HTR-8/SVneo (cell line): ENCODE measurements at regions not wholly inside any gene's neighbourhood (a gene's known extent, or its start where the extent isn't known, plus 50 kb on each side); places are given as distances from the start of the nearest gene placed in this dataset.
"Not testable (repeated sequence)": the region's sequence is repeated elsewhere in the genome, so short reads cannot be mapped to it uniquely, and the experiment has no call there.

Source experiments
- DNase-seq: peaks from one replicate; pipeline ENCODE4 v3.0.0; 2011; ENCODE audit warnings: low spot score, mixed read lengths; ENCODE audit not compliant: insufficient read length
- FAIRE-seq: peaks from 2 replicates; lab custom pipeline; 2011; peaks lifted over from hg19 to GRCh38; lab: Jason Lieb, UNC

DNA sequence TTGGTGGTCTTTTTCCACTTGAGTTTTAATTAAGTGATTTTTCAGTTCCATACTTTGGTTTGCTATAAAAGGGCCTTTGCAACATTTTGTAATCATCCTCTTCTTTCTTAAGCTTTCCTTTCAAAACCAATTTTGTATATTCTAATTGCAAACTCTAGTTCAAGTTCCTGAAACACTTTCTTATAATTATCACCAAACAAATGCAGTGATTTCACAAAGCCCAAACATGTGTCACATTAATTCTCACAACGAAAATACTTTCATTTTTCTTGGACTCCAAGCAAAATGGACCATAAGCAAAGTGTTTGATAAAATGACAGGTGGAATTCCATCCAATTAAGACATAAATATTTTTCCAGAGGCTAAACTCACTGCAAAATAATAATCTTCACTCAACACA is 188.2 kb upstream of the IRX5 start:
- DNase-seq (no peak), FAIRE-seq (no peak)

DNA sequence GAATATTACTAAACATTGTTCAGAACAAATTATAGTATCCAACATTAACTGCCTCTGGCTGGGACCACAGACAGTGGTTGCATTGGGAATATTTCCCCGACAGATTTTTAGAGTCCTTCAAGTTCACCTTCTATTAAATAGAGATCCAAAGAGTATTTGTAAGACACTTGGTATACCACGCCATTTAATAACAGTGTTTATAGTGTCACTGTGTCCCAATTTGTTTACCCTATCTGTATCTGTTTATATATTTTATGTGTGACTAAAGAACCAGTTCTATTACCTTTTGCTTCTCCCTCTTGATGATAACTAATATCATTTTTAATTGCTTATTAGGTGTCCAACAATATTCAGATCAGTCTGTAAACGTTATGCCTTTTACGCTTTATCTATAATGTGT is 191.3 kb upstream of the IRX5 start:
- FAIRE-seq (no peak), DNase-seq (no peak)

DNA sequence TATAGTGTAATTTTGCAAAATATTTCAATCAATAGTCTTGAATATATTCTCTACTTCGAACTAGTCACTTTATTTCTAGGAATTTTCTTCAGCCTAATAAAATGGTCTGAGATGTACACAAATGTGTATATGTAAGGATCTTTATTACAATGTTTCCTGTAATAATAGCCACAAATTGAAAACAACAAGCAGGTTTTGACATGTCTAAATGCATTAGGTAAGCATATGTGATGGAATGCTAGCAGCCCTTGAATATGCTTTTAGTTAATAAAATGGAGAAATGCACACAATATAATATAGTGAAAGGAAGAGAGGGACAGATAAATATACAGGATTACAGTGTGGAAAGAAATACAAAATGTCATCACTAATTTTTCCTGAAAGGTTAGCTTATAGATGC is 196.5 kb upstream of the IRX5 start:
- FAIRE-seq (no peak), DNase-seq (no peak)

DNA sequence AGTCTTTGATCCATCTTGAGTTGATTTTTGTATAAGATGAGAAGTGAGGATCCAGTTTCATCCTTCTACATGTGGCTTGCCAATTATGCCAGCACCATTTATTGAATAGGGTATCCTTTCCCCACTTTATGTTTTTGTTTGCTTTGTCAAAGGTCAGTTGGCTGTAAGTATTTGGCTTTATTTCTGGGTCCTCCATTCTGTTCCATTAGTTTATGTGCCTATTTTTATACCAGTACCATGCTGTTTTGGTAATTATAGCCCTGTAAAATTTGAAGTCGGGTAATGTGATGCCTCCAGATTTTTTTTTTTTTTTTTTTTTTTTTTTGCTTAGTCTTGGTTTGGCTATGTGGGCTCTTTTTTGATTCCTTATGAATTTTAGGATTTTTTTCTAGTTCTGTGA is 203.0 kb upstream of the IRX5 start:
- not testable (repeated sequence) for DNase-seq, FAIRE-seq

DNA sequence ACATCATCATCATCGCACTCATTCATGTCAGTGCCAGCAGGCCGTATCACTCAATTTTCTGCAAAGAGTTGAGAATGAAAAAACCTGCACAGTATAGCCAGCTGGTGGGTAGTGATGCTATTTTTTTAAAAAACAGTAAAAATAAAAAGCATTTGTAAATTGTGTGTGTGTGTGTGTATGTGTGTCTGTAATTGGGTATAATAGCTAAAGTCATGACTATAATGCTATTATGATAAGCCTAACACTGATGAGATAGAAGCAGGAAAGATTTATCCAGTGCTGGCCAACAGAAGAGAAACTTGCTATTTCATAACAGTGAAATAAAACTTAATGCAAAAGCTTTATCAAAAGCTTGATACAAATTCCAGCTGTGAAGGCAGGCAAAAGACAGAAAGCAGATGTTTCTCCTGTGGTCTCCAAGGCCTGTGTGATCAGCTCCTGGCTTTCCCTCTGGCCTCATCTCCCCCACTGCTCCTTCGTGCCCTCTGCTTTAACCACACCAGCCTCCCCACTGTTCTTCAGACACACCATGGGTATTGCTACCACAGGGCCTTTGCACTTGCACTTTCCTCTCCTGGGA is 206.2 kb upstream of the IRX5 start:
- FAIRE-seq (no peak), DNase-seq (no peak)

DNA sequence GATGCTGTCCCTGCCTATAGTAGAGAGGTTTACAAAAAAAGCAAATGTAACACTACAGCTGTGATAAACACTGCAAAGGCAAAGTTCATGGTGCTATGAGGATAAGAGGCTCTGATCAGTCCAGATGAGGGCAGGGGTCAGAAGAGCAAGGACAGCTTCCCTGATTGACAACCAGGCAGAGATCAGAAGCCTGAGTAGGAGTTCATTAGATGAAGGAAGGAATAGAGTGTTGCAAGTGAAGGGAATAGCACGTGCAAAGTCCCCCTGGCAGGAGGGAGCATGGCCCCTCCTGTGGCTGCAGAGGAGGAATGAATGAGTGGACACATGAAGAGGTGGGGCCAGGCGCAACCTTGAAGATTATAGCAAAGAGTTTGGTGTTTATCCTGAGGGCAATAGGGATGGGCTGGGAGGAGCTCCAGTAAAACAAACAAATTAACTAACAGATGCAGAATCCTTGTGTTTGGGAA is 208.4 kb upstream of the IRX5 start:
- FAIRE-seq (no peak), DNase-seq (no peak)

DNA sequence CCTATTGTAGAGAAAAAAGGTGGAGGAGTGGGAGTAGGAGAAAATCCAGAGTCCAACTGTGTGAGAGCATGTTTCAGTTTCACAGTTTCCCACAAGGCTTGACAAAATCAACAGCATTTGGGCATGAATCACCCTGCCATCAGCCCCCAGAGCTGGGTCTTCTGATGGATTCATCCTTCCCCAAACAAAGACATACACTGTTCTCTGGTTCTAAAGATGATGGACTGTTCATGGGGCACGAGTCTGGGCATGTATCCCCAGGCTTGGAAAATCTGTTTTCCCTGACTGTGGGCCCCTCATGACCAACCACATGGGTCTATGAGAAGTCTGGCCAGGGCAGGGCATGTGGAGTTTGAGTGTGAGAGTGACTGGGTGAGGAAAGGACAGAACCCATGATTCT is 210.4 kb upstream of the IRX5 start:
- FAIRE-seq (no peak), DNase-seq (no peak)

DNA sequence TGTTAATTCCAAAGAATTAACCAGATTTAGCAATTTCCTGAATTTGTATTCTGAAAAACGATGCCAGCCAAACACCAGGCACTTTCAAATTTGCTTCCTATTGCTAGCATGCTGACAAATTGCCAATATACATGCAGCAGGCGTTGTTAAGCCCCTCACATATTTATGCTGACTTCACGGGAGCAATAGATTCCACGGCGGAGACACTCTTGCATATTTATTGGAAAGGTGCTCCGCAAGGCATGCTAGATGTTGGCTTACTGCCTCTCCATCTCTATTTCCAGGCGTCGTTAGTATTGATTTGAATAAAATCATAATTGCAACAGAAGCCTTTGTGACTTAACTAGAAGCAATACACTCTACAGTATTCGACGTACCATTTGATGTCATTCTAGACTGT is 211.0 kb upstream of the IRX5 start:
- no peak for DNase-seq
- FAIRE-seq, result no peak

DNA sequence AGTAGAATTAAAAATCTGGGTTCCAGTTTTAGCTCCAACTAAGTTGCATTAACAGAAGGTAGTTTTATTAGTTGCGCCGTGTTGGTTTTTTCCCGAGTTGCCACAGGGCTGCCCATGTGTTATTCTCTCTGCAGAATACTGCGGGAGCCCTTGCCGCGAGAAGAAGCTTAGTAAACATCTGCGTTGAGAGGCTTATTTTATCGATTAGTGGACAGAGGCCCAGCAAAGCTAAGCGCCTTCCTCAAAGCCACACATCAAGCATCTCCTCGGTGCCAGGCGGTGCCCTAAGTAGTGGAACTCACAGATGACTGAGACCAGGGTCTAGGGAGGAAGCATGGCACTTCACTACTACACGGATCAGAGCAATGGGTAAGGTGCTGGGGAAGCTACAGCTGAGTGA is 212.3 kb upstream of the IRX5 start:
- no peak for DNase-seq

DNA sequence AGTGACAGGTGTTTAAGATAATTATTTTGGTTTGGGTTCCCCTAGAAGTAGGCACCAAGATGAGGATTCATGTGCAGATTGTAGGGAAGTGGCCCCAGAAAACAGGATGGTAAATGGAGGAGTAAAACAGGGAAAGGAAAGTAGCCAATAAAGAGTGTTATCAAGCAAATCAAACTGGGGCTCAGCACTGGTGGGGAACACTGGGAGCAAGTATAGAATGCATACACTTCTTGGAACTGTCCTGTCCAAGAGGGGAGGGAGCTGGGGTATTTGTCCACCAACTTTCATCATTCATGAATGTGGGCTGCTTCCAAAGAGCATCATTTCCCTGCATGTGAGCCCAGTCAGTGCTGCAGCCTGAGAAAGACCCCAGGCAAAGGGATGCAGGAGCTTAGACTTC is 215.7 kb upstream of the IRX5 start:
- DNase-seq (no peak), FAIRE-seq (no peak)

More for the DNA sequence above, 212.3 kb upstream of the IRX5 start:
- no peak for FAIRE-seq

DNA sequence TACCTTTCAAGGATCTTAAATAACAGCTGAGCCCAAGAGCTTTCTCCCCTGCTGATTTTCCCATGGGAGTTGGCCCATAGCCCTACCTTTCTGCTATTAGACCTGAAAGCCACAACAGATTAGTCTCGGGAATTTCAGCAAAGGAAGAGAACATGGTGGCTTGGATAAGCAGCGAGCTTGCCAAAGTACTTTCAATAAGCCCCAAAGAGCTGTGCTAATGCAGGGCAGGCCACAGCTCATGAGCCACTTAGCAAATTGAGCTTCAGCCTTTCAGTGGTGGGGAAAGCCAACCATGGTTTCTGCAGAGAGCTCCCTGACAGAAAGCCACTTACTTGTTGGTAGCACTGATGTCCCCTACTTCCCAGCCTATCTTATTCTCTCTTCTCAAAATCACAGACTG is 217.8 kb upstream of the IRX5 start:
- FAIRE-seq (no peak), DNase-seq (no peak)

DNA sequence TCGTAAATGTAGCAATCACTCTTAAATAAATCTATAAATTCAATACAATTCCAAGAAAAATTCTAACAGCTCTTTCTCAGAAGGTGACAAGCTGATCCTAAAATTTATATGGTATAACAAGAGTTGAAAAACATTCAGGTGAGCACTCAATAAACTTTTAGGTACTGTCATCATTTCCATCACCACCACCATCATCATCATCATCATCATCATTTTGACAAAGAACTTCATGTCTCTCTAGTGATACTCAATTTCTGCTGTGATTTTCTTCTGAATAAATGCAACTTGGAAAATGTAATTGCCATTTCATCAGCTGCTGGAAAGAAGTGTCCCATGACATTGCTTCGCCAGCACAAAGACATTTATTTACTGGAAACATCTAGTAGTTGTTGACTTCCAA is 222.9 kb upstream of the IRX5 start:
- no peak for FAIRE-seq
- no peak for DNase-seq

DNA sequence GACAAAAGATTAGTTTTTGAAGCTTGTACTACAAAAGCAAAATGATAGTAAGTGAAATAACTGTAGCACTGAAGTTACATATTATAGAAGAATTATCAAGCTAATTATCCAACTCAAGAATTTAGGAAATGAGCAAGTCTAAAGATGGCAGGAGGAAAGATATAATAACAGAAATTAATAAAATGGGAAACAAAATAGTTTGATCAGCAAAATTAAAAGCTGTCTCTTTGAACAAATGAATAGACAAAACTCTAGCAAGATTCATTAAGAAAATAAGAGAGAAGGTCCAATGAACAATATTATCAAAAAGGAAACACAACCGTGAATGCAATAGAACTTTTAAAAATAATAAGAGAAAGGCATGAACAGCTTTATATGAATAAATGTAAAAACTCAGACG is 224.3 kb upstream of the IRX5 start:
- no peak for FAIRE-seq
- DNase-seq, result no peak

DNA sequence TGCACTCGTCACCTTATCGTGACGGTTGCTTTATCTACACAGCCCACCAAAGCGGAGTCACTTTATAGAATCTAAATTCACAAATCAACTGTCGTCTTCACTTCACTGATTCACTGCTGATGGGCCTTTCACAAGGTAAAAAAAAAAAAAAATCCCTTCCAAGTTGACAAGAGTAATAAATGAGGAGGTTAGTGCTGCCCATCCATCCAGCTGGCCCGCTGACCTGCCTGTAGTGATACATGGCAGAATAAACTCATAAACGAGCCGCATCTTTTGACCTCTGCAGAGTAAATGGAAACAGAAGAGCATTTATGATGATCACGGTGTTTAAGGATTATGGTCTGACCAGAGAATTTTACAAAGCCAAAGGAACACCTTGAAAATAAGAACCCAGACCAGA is 227.3 kb upstream of the IRX5 start:
- FAIRE-seq (no peak), DNase-seq (no peak)

DNA sequence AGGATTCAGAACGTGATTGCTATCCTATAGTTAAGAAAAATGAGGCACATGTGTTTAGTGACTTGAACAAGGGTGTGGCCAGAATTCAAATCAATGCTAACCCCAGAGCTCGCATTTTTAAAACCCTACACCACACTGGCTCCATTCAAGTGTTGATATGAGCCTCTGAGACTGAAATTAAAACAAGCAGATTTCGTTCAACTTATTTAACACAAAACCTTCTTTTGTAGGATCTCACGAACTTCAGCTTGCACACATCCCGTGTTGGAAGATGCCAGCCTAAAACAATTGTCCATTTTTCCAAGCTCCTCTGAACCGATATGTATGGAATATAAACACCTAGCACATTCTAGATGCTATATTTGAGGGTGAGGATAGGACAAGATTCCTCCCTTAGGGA is 231.0 kb upstream of the IRX5 start:
- DNase-seq, result no peak
- no peak for FAIRE-seq

DNA sequence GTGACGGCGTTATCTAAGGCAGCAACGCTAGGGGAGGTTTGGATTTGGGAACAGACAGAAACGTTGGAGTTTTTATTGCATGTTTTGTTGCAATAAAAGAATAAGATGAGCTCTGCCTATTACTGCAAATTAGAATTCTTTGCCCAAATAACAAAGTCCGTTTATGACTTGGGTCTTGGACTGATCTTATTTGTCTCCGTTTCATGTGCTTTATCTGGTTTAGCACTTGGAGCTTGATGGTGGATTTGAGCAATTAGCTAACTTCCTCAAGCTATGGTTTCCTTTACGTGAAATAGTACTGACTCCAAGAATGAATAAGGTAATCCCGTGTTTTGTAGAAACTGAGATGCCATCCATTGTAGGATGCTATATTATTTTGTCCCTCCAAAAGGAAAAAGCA is 233.0 kb upstream of the IRX5 start:
- DNase-seq (no peak), FAIRE-seq (no peak)

DNA sequence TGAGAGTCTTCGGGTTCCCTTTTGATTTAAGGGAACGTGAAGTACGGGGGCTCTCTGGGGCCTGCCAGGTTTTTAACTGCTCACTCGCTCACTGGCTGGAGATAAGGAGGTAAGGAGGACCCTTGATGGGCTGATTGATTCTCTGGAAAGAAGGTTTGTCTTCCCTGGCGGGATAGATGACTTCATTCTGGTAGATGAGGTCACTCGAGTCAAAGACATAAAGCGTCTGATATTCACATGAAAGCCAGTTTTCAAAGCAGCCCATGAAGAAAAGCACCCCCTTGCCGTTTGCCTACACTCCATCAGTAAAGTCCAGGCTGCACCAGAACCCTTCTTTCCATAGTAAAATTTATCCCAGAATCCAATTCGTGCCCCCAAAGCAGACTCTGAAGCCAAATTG is 233.7 kb upstream of the IRX5 start:
- FAIRE-seq, result no peak
- no peak for DNase-seq

DNA sequence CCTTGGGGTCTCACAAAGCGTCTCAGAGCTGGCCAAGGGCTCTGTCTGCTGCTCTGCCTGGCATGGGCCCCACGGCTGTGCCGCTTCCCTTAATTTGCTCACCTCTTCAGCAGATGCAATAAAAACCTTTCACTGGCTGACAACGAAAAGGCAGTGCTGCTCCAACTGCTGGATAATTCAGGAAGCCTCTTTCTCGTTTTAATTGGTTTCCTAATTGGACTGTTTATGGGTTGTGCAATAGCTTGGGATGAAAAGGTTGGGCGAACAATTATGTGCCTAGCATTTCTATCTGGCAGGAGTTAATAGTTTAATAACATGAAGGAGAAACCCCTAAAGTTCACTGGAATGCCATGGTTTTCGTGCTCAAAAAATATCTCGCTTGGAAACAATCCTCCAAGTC is 234.1 kb upstream of the IRX5 start:
- no peak for DNase-seq
- no peak for FAIRE-seq

DNA sequence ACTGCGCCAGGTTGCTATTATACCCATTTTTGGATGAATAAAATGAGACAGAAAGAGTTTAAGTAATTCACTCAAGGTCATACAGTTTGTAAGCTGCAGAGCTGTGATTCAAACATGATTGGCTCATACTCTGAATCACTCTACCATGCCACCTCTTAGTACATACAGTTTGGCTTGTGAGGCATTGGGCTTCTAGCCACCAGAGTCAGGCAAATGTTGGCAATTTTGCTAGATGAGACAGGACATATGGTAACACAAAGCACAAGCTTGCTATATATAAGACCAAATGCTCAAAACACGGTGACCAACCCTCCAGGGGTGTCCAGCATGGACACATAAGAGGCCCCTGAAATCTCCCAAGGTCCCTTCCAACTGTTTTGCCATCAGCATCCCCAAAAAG is 236.0 kb upstream of the IRX5 start:
- no peak for FAIRE-seq
- DNase-seq, result no peak

DNA sequence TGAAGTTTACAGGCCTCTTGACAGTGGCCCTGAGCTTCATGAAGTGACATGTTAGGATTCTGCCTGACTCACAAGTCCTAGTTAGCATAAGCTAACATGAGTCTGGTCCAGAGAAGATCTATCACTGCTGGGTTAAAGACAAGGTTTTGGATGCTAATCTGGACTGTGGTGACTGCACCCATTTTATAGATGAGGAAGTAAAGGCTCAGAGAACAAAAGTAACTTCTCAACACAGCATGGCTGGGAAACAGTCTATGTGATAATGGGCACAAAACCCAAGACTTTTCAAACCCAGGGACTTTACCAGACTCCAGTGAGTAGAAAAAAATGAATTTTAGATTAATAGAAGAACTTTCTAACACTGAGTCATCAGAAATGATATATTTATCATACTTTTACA is 236.8 kb upstream of the IRX5 start:
- no peak for DNase-seq
- no peak for FAIRE-seq

DNA sequence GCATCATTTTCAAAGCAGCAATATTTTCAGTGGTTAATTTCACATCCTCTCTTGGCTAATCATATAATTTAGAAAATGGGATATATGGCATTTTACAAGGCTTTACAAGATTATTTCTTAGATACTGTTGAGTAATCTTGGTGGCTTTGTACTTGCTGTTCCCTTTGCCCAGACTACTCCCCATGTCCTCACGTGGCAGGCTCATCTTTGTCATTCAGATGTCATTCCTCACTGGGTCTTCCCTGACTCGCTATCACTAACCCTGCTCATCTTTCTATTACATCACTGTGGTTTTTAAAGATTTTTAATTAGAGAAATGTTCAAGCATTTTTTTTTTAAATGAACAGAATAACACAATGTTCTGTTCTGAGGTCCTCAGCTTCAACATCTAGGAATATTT is 240.0 kb upstream of the IRX5 start:
- FAIRE-seq (no peak), DNase-seq (no peak)

DNA sequence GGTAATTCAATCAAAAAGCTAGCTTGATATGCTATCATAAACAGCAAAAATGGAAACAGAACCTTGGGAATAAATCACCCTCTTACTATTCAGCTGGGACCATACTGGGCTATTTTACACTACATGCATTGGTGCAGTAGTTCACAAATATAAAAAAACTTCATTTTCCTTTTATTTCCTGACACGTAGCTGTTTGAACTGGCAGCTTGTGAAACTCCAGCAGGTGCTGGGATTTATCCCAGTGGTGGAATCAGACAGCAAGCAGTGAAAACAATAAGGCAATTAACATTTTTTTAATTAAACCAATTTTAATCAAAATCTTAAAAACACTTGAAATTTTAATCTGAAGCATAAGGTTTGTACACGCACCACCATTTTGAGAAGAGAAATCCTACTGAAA is 240.4 kb upstream of the IRX5 start:
- DNase-seq (no peak), FAIRE-seq (no peak)
